GM12878 (cell line): ENCODE measurements at regions not wholly inside any gene's neighbourhood (a gene's known extent, or its start where the extent isn't known, plus 50 kb on each side); places are given as distances from the start of the nearest gene placed in this dataset.

Source experiments
- ATF7 ChIP-seq: fragments of 450-650 bp; IDR thresholded peaks from 2 replicates; pipeline ENCODE4 v1.6.1; 2016; ENCODE audit warnings: low read depth, mild to moderate bottlenecking
- CBX5 ChIP-seq: sonication (generic); IDR thresholded peaks from 2 replicates; pipeline ENCODE4 v1.6.1; 2016; ENCODE audit warnings: low read depth, moderate library complexity, mild to moderate bottlenecking, inconsistent platforms
- CUX1 ChIP-seq: IDR thresholded peaks from 2 replicates; pipeline ENCODE4 v1.6.1; 2012; ENCODE audit warnings: improper control_type of control experiment, low read depth, low read length; ENCODE audit not compliant: insufficient replicate concordance
- DPF2 ChIP-seq: fragments of 450-650 bp; IDR thresholded peaks from 2 replicates; pipeline ENCODE4 v1.6.1; 2017; ENCODE audit warnings: mild to moderate bottlenecking
- E2F8 ChIP-seq: fragments of 450-650 bp; IDR thresholded peaks from 2 replicates; pipeline ENCODE4 v1.6.1; 2018; ENCODE audit warnings: mild to moderate bottlenecking, low read depth, moderate library complexity; ENCODE audit not compliant: partially characterized antibody
- EED ChIP-seq: sonication (generic); IDR thresholded peaks from 2 replicates; pipeline ENCODE4 v1.6.1; 2016; ENCODE audit warnings: antibody characterized with exemption, low read depth
- GABPA ChIP-seq: IDR thresholded peaks from 2 replicates; pipeline ENCODE4 v1.6.1; 2014; ENCODE audit warnings: antibody characterized with exemption, low read depth, mild to moderate bottlenecking, inconsistent platforms
- JUNB ChIP-seq: IDR thresholded peaks from 2 replicates; pipeline ENCODE4 v1.6.1; 2016; ENCODE audit warnings: antibody characterized with exemption, mild to moderate bottlenecking
- MEF2B ChIP-seq: fragments of 450-650 bp; IDR thresholded peaks from 2 replicates; pipeline ENCODE4 v1.6.1; 2018; ENCODE audit warnings: mild to moderate bottlenecking, moderate library complexity; ENCODE audit not compliant: partially characterized antibody, poor library complexity, severe bottlenecking
- MTA2 ChIP-seq: fragments of 450-650 bp; IDR thresholded peaks from 2 replicates; pipeline ENCODE4 v1.6.1; 2016; ENCODE audit warnings: low read depth, mild to moderate bottlenecking, moderate library complexity
- MXI1 ChIP-seq: fragments of 150-350 bp; IDR thresholded peaks from 2 replicates; pipeline ENCODE4 v1.6.1; 2011; ENCODE audit warnings: low read depth, mild to moderate bottlenecking, inconsistent platforms, low read length, improper control_type of control experiment
- NBN ChIP-seq: fragments of 450-650 bp; IDR thresholded peaks from 2 replicates; pipeline ENCODE4 v1.6.1; 2016
- NFIC ChIP-seq: IDR thresholded peaks from 2 replicates; pipeline ENCODE4 v1.6.1; 2012; ENCODE audit warnings: low read depth, mild to moderate bottlenecking, inconsistent platforms, low read length, moderate library complexity
- NFYA ChIP-seq: IDR thresholded peaks from 2 replicates; pipeline ENCODE4 v1.6.1; 2011; ENCODE audit warnings: low read depth, mild to moderate bottlenecking, low read length, improper control_type of control experiment, borderline replicate concordance
- NFYB ChIP-seq: IDR thresholded peaks from 2 replicates; pipeline ENCODE4 v1.6.1; 2011; ENCODE audit warnings: low read depth, mild to moderate bottlenecking, low read length, improper control_type of control experiment, moderate library complexity; ENCODE audit not compliant: insufficient read depth
- NRF1 ChIP-seq: conservative IDR thresholded peaks from 2 replicates; pipeline ENCODE4 v1.6.1; 2011; ENCODE audit warnings: mild to moderate bottlenecking, low read depth, low read length, improper control_type of control experiment
- POLR2A ChIP-seq: IDR thresholded peaks from 2 replicates; pipeline ENCODE4 v1.6.1; 2011; ENCODE audit warnings: low read depth, mild to moderate bottlenecking, low read length
- POU2F2 ChIP-seq: IDR thresholded peaks from 3 replicates; pipeline ENCODE4 v1.6.1; 2011; ENCODE audit warnings: low read depth, mild to moderate bottlenecking, low read length, borderline replicate concordance
- RFX5 ChIP-seq: IDR thresholded peaks from 2 replicates; pipeline ENCODE4 v1.6.1; 2011; ENCODE audit warnings: low read depth, low read length, improper control_type of control experiment
- SP1 ChIP-seq: IDR thresholded peaks from one replicate; pipeline ENCODE4 v1.6.1; 2011; ENCODE audit warnings: low read depth, low read length
- SPI1 ChIP-seq: IDR thresholded peaks from 2 replicates; pipeline ENCODE4 v1.6.1; 2011; ENCODE audit warnings: low read depth, mild to moderate bottlenecking, low read length, moderate library complexity, borderline replicate concordance; ENCODE audit not compliant: insufficient read depth
- TARDBP ChIP-seq: IDR thresholded peaks from 2 replicates; pipeline ENCODE4 v1.6.1; 2016; ENCODE audit warnings: borderline replicate concordance
- ZBED1 ChIP-seq: IDR thresholded peaks from 2 replicates; pipeline ENCODE4 v1.6.1; 2016; ENCODE audit warnings: borderline replicate concordance
- ZNF24 ChIP-seq: fragments of 450-650 bp; IDR thresholded peaks from 2 replicates; pipeline ENCODE4 v1.6.1; 2017; ENCODE audit warnings: antibody characterized with exemption, mild to moderate bottlenecking
- ZSCAN29 ChIP-seq: fragments of 450-650 bp; IDR thresholded peaks from 2 replicates; pipeline ENCODE4 v1.6.1; 2017; ENCODE audit warnings: mild to moderate bottlenecking, moderate library complexity

- TF ChIP-seq CUX1, result no peak
- no peak for TF ChIP-seq GABPA
- TF ChIP-seq ZNF24, result no peak
- TF ChIP-seq DPF2, result 0 out of 2 replicates have a peak, but pooled peaks have one; percentile 20
- peak; percentile 56; the same call in 1 of the 3 replicates for TF ChIP-seq POU2F2
- TF ChIP-seq ZSCAN29, result no peak
- no peak; the same call in 1 of the 2 replicates for TF ChIP-seq RFX5
- TF ChIP-seq POLR2A, result peak; percentile 69
- TF ChIP-seq NBN, result 0 out of 2 replicates have a peak, but pooled peaks have one; percentile 41
- TF ChIP-seq MXI1, result peak; percentile 92
- no peak for TF ChIP-seq TARDBP
- TF ChIP-seq SPI1, result peak; percentile 10; the same call in 1 of the 2 replicates
- no peak for TF ChIP-seq NFYA
- TF ChIP-seq NRF1, result no peak
- TF ChIP-seq SP1, result peak; percentile 82
- TF ChIP-seq MEF2B, result peak; percentile 49
- peak; percentile 74; the same call in 1 of the 2 replicates for TF ChIP-seq NFYB
- 0 out of 2 replicates have a peak, but pooled peaks have one; percentile 27 for TF ChIP-seq MTA2
- TF ChIP-seq EED, result peak; percentile 52; the same call in 1 of the 2 replicates
- no peak for TF ChIP-seq ATF7
- no peak for TF ChIP-seq JUNB
- TF ChIP-seq NFIC, result peak; percentile 19; the same call in 1 of the 2 replicates
- no peak for TF ChIP-seq E2F8
- TF ChIP-seq CBX5, result peak; percentile 41; the same call in 1 of the 2 replicates
- TF ChIP-seq ZBED1, result no peak
Measured at GRCh38 chr5:56588636-56589480, 226.5 kb upstream of the MAP3K1 start (continued).
